ENCODE measurements at regions not wholly inside any gene's neighbourhood (a gene's known extent, or its start where the extent isn't known, plus 50 kb on each side); places are given as distances from the start of the nearest gene placed in this dataset.

GRCh38 chr2:118738524-118739308, 108.7 kb downstream of the EN1 start:
- H3K4me3 ChIP-seq (ENCODE audit: low read depth, low read length): no peak overlapping the region
- TF ChIP-seq, protein P1, sequence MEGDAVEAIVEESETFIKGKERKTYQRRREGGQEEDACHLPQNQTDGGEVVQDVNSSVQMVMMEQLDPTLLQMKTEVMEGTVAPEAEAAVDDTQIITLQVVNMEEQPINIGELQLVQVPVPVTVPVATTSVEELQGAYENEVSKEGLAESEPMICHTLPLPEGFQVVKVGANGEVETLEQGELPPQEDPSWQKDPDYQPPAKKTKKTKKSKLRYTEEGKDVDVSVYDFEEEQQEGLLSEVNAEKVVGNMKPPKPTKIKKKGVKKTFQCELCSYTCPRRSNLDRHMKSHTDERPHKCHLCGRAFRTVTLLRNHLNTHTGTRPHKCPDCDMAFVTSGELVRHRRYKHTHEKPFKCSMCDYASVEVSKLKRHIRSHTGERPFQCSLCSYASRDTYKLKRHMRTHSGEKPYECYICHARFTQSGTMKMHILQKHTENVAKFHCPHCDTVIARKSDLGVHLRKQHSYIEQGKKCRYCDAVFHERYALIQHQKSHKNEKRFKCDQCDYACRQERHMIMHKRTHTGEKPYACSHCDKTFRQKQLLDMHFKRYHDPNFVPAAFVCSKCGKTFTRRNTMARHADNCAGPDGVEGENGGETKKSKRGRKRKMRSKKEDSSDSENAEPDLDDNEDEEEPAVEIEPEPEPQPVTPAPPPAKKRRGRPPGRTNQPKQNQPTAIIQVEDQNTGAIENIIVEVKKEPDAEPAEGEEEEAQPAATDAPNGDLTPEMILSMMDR (IDR thresholded peaks at IDR 0.05; ENCODE audit: low read depth, low read length): no peak

- no peak overlapping the region for H3K4me3 ChIP-seq (ENCODE audit: low read depth, low read length)
- TF ChIP-seq, protein P1 (IDR thresholded peaks at IDR 0.05; ENCODE audit: low read depth, low read length): no peak
Measured at GRCh38 chr2:118738106-118738505, 109.3 kb downstream of the EN1 start.

DNA sequence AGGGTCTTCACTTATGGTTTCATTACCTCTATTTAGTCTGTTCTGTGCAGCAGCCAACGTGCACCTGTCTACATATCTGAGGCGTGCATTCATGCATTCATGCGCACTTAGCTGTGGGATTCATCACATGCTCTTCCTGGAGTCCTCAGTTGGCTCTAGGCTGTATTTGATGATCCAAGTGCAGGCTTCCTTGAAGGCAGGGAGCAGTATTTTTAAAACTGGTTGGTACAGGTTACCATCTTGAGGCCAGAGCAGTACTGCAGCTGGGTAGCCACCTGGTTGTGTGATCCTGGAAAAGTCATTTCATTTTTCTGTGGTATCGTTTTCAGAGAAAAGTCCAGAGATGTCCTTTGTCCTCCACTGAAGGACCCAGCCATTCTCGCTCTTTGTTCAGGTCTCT, 109.8 kb downstream of the EN1 start:
- no peak overlapping the region for H3K4me3 ChIP-seq (ENCODE audit: low read depth, low read length)
- TF ChIP-seq, protein P1 (IDR thresholded peaks at IDR 0.05; ENCODE audit: low read depth, low read length): no peak

- TF ChIP-seq, protein P1 (IDR thresholded peaks at IDR 0.05; ENCODE audit: low read depth, low read length): no peak
- H3K4me3 ChIP-seq (ENCODE audit: low read depth, low read length): no peak overlapping the region
Measured at GRCh38 chr2:118732432-118732831, 115.0 kb downstream of the EN1 start.

- no peak overlapping the region for H3K4me3 ChIP-seq (ENCODE audit: low read depth, low read length)
- TF ChIP-seq, protein P1 (IDR thresholded peaks at IDR 0.05; ENCODE audit: low read depth, low read length): no peak
Measured at GRCh38 chr2:118731413-118731812, 116.0 kb downstream of the EN1 start.

DNA sequence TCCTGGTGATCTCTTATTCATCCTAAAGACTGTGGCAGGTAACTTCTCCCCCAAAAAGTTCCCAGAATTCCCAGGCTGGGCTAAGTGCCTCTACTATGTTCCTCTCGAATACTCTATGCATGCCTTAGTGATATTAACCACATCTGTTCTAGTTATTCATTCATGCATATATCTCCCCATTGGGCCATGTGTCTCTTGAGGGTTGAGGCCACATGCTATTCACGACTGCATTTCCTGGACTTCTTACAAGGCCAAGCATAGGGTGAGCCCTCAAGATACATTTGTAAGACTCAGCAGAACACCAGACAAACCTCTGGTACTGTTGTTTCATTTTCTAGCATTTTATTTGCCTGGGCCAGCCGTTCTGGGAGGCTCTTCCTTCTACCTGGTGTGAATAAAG, 117.0 kb downstream of the EN1 start:
- TF ChIP-seq, protein P1 (IDR thresholded peaks at IDR 0.05; ENCODE audit: low read depth, low read length): no peak
- no peak overlapping the region for H3K4me3 ChIP-seq (ENCODE audit: low read depth, low read length)

GRCh38 chr2:118729760-118730159, 117.7 kb downstream of the EN1 start:
- TF ChIP-seq, protein P1 (IDR thresholded peaks at IDR 0.05; ENCODE audit: low read depth, low read length): no peak
- no peak overlapping the region for H3K4me3 ChIP-seq (ENCODE audit: low read depth, low read length)
